Activated CD8-positive, alpha-beta memory T cell treated with anti-CD3 and anti-CD28 coated beads, Interleukin-2, amount 50 U/mL, for 1 hour (primary cell): ENCODE measurements at regions not wholly inside any gene's neighbourhood (a gene's known extent, or its start where the extent isn't known, plus 50 kb on each side); places are given as distances from the start of the nearest gene placed in this dataset.

Source experiments
- DNase-seq: peaks from one replicate; pipeline ENCODE4 v3.0.0-alpha.2; 2020; ENCODE audit errors: extremely low read depth

- no peak for DNase-seq
Measured at GRCh38 chr14:75370416-75371205, 57.2 kb upstream of the JDP2 start.

GRCh38 chr14:75371297-75371696 is 56.5 kb upstream of the JDP2 start:
- no peak for DNase-seq

GRCh38 chr14:75372260-75372659 is 55.6 kb upstream of the JDP2 start:
- DNase-seq, result no peak

- no peak for DNase-seq
Measured at GRCh38 chr14:75373133-75373532, 54.7 kb upstream of the JDP2 start.

- DNase-seq, result no peak
Measured at GRCh38 chr14:75373616-75374015, 54.2 kb upstream of the JDP2 start.

GRCh38 chr14:75374911-75375310 is 52.9 kb upstream of the JDP2 start:
- DNase-seq, result no peak

- no peak for DNase-seq
Measured at GRCh38 chr14:75375983-75376382, 51.8 kb upstream of the JDP2 start.
